ENCODE measurements at regions not wholly inside any gene's neighbourhood (a gene's known extent, or its start where the extent isn't known, plus 50 kb on each side); places are given as distances from the start of the nearest gene placed in this dataset.

DNA sequence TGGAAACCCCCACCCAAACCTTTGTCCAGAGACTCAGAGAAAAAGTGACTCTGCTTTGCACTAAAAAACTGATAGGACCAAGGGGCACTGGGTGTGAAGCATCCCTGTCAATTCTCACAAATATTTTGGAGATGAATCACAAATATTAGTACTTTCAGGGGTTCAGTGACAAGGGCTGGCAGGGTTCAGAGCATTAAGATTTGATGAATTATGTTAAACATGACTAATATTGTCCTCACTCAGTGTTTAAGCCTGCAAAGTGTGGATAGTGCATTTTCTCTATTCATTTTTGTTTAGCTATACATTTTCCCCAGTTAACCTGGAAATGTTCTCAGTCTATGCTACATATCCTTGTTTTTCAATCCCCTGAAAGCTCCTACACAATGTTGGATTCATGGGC is 65.3 kb upstream of the CCDC68 start:
- DNase-seq (ENCODE audit: low read depth, low spot score) = no peak
- CTCF ChIA-PET = no interaction called here

GRCh38 chr18:55018602-55019001 is 59.3 kb upstream of the CCDC68 start:
- Histone ChIP-seq H3K4me3 (ENCODE audit: low read depth, low read length) (no peak overlapping the region), H3K27ac (ENCODE audit: low read depth, low read length) (no peak overlapping the region), H3K9me3 (ENCODE audit: control insufficient read depth, insufficient read depth, low read length) (no peaks in the 10 kb centered on the region), H3K27me3 (ENCODE audit: control insufficient read depth, insufficient read depth, low read length) (no peaks in the 10 kb centered on the region)
- TF ChIP-seq, protein P1, sequence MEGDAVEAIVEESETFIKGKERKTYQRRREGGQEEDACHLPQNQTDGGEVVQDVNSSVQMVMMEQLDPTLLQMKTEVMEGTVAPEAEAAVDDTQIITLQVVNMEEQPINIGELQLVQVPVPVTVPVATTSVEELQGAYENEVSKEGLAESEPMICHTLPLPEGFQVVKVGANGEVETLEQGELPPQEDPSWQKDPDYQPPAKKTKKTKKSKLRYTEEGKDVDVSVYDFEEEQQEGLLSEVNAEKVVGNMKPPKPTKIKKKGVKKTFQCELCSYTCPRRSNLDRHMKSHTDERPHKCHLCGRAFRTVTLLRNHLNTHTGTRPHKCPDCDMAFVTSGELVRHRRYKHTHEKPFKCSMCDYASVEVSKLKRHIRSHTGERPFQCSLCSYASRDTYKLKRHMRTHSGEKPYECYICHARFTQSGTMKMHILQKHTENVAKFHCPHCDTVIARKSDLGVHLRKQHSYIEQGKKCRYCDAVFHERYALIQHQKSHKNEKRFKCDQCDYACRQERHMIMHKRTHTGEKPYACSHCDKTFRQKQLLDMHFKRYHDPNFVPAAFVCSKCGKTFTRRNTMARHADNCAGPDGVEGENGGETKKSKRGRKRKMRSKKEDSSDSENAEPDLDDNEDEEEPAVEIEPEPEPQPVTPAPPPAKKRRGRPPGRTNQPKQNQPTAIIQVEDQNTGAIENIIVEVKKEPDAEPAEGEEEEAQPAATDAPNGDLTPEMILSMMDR (IDR thresholded peaks at IDR 0.05; ENCODE audit: low read depth, low read length) = no peak
- ChIA-PET CTCF (no interaction called here), POLR2A (no interaction called here)
- no peak for DNase-seq (ENCODE audit: low read depth, low spot score)

More for the DNA sequence above, 65.3 kb upstream of the CCDC68 start:
- no peaks in the 10 kb centered on the region for H3K27me3 ChIP-seq (ENCODE audit: control insufficient read depth, insufficient read depth, low read length)
- POLR2A ChIA-PET = no interaction called here
- TF ChIP-seq, protein P1 (IDR thresholded peaks at IDR 0.05; ENCODE audit: low read depth, low read length) = no peak
- no peak overlapping the region for H3K4me3 ChIP-seq (ENCODE audit: low read depth, low read length)
- no peak overlapping the region for H3K27ac ChIP-seq (ENCODE audit: low read depth, low read length)
- H3K9me3 ChIP-seq (ENCODE audit: control insufficient read depth, insufficient read depth, low read length) = no peaks in the 10 kb centered on the region

DNA sequence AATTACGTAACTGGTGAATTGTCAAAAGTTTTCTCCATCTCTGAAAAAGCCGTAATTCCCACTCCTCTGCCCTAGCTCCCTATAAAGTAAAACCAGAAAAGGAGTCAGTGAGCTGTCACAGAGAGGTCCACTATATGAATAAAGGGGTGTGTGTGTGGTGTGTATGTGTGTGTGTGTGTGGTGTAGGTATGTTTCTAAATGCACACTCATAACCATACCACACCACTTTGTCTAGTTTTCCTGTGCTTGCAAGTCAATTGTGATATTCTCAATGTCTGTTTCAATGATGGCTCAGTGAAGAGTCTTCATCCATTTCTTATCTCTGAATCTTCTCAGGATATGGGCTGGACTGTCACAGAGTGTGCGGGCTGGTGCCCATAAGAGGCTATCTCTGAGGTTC is 54.8 kb upstream of the CCDC68 start:
- no peaks in the 10 kb centered on the region for H3K27me3 ChIP-seq (ENCODE audit: control insufficient read depth, insufficient read depth, low read length)
- ChIA-PET POLR2A (no interaction called here), CTCF (no interaction called here)
- no peaks in the 10 kb centered on the region for H3K9me3 ChIP-seq (ENCODE audit: control insufficient read depth, insufficient read depth, low read length)
- no peak for DNase-seq (ENCODE audit: low read depth, low spot score)
- no peak overlapping the region for H3K4me3 ChIP-seq (ENCODE audit: low read depth, low read length)
- TF ChIP-seq, protein P1 (IDR thresholded peaks at IDR 0.05; ENCODE audit: low read depth, low read length) = no peak
- H3K27ac ChIP-seq (ENCODE audit: low read depth, low read length) = no peak overlapping the region

DNA sequence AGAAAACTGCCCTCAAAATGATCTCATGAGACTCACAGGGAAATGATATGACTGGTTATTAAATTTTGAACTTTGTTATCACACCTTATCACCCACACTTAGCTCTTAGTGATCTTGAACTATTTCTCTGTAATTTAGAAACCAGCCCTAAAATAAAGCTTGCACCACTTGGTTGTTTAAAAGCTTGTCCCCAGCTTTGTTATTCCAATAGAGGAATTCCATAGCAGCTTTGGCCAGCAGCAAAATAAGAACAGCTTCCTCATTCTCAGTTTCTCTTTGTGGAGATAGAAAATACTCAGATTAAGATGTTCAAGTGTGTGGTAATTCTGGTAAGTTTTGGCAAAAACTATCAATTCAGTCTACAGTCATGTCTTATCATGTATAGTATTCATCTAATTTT is 54.4 kb upstream of the CCDC68 start:
- TF ChIP-seq, protein P1 (IDR thresholded peaks at IDR 0.05; ENCODE audit: low read depth, low read length) = no peak
- no peaks in the 10 kb centered on the region for H3K27me3 ChIP-seq (ENCODE audit: control insufficient read depth, insufficient read depth, low read length)
- ChIA-PET POLR2A (no interaction called here), CTCF (interaction anchor here (0.8 kb wide), 1 partner anchor 31 kb away, joined by 3 read pairs; no protein-coding TSS in a partner anchor)
- H3K27ac ChIP-seq (ENCODE audit: low read depth, low read length) = no peak overlapping the region
- no peaks in the 10 kb centered on the region for H3K9me3 ChIP-seq (ENCODE audit: control insufficient read depth, insufficient read depth, low read length)
- no peak for DNase-seq (ENCODE audit: low read depth, low spot score)
- H3K4me3 ChIP-seq (ENCODE audit: low read depth, low read length) = no peak overlapping the region

DNA sequence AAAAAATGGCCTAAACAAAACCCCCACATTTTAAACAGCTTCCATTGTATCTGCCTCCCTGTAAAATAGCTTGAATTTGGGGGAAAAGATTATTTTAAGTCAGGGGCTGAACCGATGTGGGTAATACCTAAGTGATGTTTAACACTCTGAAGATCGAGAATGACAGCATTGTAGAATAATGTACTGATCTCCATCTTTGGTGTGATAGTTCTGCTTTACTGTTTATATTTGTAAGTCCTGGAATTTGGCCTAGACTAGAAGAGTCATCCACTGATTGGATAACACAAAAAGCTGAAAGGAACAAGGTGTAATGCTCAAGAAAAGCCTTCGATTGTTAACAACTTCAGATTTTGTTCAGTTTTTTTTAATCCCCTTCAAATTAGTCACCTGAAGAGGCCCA is 53.8 kb upstream of the CCDC68 start:
- TF ChIP-seq, protein P1 (IDR thresholded peaks at IDR 0.05; ENCODE audit: low read depth, low read length) = no peak
- no peaks in the 10 kb centered on the region for H3K27me3 ChIP-seq (ENCODE audit: control insufficient read depth, insufficient read depth, low read length)
- no peak overlapping the region for H3K27ac ChIP-seq (ENCODE audit: low read depth, low read length)
- ChIA-PET CTCF (interaction anchor here (0.8 kb wide), 1 partner anchor 30 kb away, joined by 3 read pairs; no protein-coding TSS in a partner anchor), POLR2A (no interaction called here)
- H3K9me3 ChIP-seq (ENCODE audit: control insufficient read depth, insufficient read depth, low read length) = no peaks in the 10 kb centered on the region
- no peak for DNase-seq (ENCODE audit: low read depth, low spot score)
- no peak overlapping the region for H3K4me3 ChIP-seq (ENCODE audit: low read depth, low read length)

All from AG04450 (cell line).